ENCODE measurements at regions not wholly inside any gene's neighbourhood (a gene's known extent, or its start where the extent isn't known, plus 50 kb on each side); places are given as distances from the start of the nearest gene placed in this dataset.

- DNase-seq (ENCODE audit: insufficient read length, low spot score) (no peak), FAIRE-seq (no peak)
- TF ChIP-seq POLR2A (IDR thresholded peaks at IDR 0.05; ENCODE audit: low read depth, low read length): no peak
Measured at GRCh38 chr22:27114186-27114585, 456.8 kb downstream of the MIAT start.

GRCh38 chr22:27115410-27115809 lies 458.0 kb downstream of the MIAT start:
- no peak for FAIRE-seq
- no peak for DNase-seq (ENCODE audit: insufficient read length, low spot score)
- TF ChIP-seq POLR2A (IDR thresholded peaks at IDR 0.05; ENCODE audit: low read depth, low read length): no peak

GRCh38 chr22:27115816-27116256 lies 458.4 kb downstream of the MIAT start:
- DNase-seq (ENCODE audit: insufficient read length, low spot score) (peak; percentile 25), FAIRE-seq (peak; percentile 93)

GRCh38 chr22:27116312-27117086 lies 459.1 kb downstream of the MIAT start:
- TF ChIP-seq POLR2A (IDR thresholded peaks at IDR 0.05; ENCODE audit: low read depth, low read length): no peak
- FAIRE-seq (no peak), DNase-seq (ENCODE audit: insufficient read length, low spot score) (no peak)

More at GRCh38 chr22:27115816-27116256, 458.4 kb downstream of the MIAT start:
- no peak for TF ChIP-seq POLR2A (IDR thresholded peaks at IDR 0.05; ENCODE audit: low read depth, low read length)

GRCh38 chr22:27120036-27120435 lies 462.6 kb downstream of the MIAT start:
- FAIRE-seq: no peak
- TF ChIP-seq POLR2A (IDR thresholded peaks at IDR 0.05; ENCODE audit: low read depth, low read length): no peak
- DNase-seq (ENCODE audit: insufficient read length, low spot score): no peak

- no peak for FAIRE-seq
- DNase-seq (ENCODE audit: insufficient read length, low spot score): no peak
Measured at GRCh38 chr22:27122574-27122973, 465.2 kb downstream of the MIAT start.

GRCh38 chr22:27123880-27124279 lies 466.5 kb downstream of the MIAT start:
- DNase-seq (ENCODE audit: insufficient read length, low spot score) (no peak), FAIRE-seq (no peak)
- no peak for TF ChIP-seq POLR2A (IDR thresholded peaks at IDR 0.05; ENCODE audit: low read depth, low read length)

More at GRCh38 chr22:27122574-27122973, 465.2 kb downstream of the MIAT start:
- no peak for TF ChIP-seq POLR2A (IDR thresholded peaks at IDR 0.05; ENCODE audit: low read depth, low read length)

GRCh38 chr22:27124351-27124966 lies 467.1 kb downstream of the MIAT start:
- DNase-seq (ENCODE audit: insufficient read length, low spot score) (no peak), FAIRE-seq (no peak)
- no peak for TF ChIP-seq POLR2A (IDR thresholded peaks at IDR 0.05; ENCODE audit: low read depth, low read length)

- DNase-seq (ENCODE audit: insufficient read length, low spot score) (no peak), FAIRE-seq (no peak)
- TF ChIP-seq POLR2A (IDR thresholded peaks at IDR 0.05; ENCODE audit: low read depth, low read length): no peak
Measured at GRCh38 chr22:27125539-27125938, 468.2 kb downstream of the MIAT start.

- no peak for FAIRE-seq
- no peak for TF ChIP-seq POLR2A (IDR thresholded peaks at IDR 0.05; ENCODE audit: low read depth, low read length)
- no peak for DNase-seq (ENCODE audit: insufficient read length, low spot score)
Measured at GRCh38 chr22:27127911-27128310, 470.5 kb downstream of the MIAT start.

GRCh38 chr22:27128461-27129085 lies 471.2 kb downstream of the MIAT start:
- TF ChIP-seq POLR2A (IDR thresholded peaks at IDR 0.05; ENCODE audit: low read depth, low read length): no peak
- FAIRE-seq (no peak), DNase-seq (ENCODE audit: insufficient read length, low spot score) (no peak)

GRCh38 chr22:27129266-27129665 lies 471.9 kb downstream of the MIAT start:
- no peak for TF ChIP-seq POLR2A (IDR thresholded peaks at IDR 0.05; ENCODE audit: low read depth, low read length)
- FAIRE-seq: no peak
- DNase-seq (ENCODE audit: insufficient read length, low spot score): no peak

GRCh38 chr22:27130906-27131305 lies 473.5 kb downstream of the MIAT start:
- no peak for TF ChIP-seq POLR2A (IDR thresholded peaks at IDR 0.05; ENCODE audit: low read depth, low read length)
- no peak for FAIRE-seq
- no peak for DNase-seq (ENCODE audit: insufficient read length, low spot score)

GRCh38 chr22:27131346-27131745 lies 474.0 kb downstream of the MIAT start:
- no peak for TF ChIP-seq POLR2A (IDR thresholded peaks at IDR 0.05; ENCODE audit: low read depth, low read length)
- no peak for DNase-seq (ENCODE audit: insufficient read length, low spot score)
- FAIRE-seq: no peak
